AG09319 (cell line): ENCODE measurements at regions not wholly inside any gene's neighbourhood (a gene's known extent, or its start where the extent isn't known, plus 50 kb on each side); places are given as distances from the start of the nearest gene placed in this dataset.

Experiments
- DNase-seq: peaks from one replicate; pipeline ENCODE4 v3.0.0-alpha.2; 2010; ENCODE audit warnings: low read depth; ENCODE audit errors: extremely low read depth
- CTCF ChIP-seq: IDR thresholded peaks from 2 replicates; pipeline ENCODE4 v1.5.1; 2011; ENCODE audit warnings: low read depth, mild to moderate bottlenecking, inconsistent platforms, low read length, moderate library complexity

GRCh38 chr2:10245661-10246060 is 57.0 kb upstream of the HPCAL1 start:
- TF ChIP-seq CTCF: no peak
- no peak for DNase-seq

- DNase-seq: no peak
- no peak for TF ChIP-seq CTCF
Observed at GRCh38 chr2:10246370-10246769, 56.3 kb upstream of the HPCAL1 start.

- no peak for TF ChIP-seq CTCF
- DNase-seq: no peak
Observed at GRCh38 chr2:10246831-10247230, 55.9 kb upstream of the HPCAL1 start.

GRCh38 chr2:10249798-10250197 is 52.9 kb upstream of the HPCAL1 start:
- no peak for DNase-seq
- TF ChIP-seq CTCF: no peak

GRCh38 chr2:10252224-10252623 is 50.5 kb upstream of the HPCAL1 start:
- TF ChIP-seq CTCF: no peak
- DNase-seq: no peak

GRCh38 chr2:10252661-10253060 is 50.0 kb upstream of the HPCAL1 start:
- no peak for TF ChIP-seq CTCF
- no peak for DNase-seq
